ENCODE measurements at regions not wholly inside any gene's neighbourhood (a gene's known extent, or its start where the extent isn't known, plus 50 kb on each side); places are given as distances from the start of the nearest gene placed in this dataset.

- no peak for DNase-seq (ENCODE audit: low spot score)
These were observed 228.1 kb upstream of the KLF14 start for GRCh38 chr7:130962109-130962508.

- DNase-seq (ENCODE audit: low spot score), result no peak
These were observed 229.3 kb upstream of the KLF14 start for GRCh38 chr7:130963339-130963738.

GRCh38 chr7:130965515-130965914 is 231.5 kb upstream of the KLF14 start:
- no peak for DNase-seq (ENCODE audit: low spot score)

GRCh38 chr7:130966246-130967009 is 232.4 kb upstream of the KLF14 start:
- DNase-seq (ENCODE audit: low spot score), result peak; percentile 79

- no peak for DNase-seq (ENCODE audit: low spot score)
These were observed 236.2 kb upstream of the KLF14 start for GRCh38 chr7:130970196-130970595.

- no peak for DNase-seq (ENCODE audit: low spot score)
These were observed 236.7 kb upstream of the KLF14 start for GRCh38 chr7:130970696-130971095.

- DNase-seq (ENCODE audit: low spot score), result no peak
These were observed 237.3 kb upstream of the KLF14 start for GRCh38 chr7:130971297-130971696.

GRCh38 chr7:130972201-130972600 is 238.2 kb upstream of the KLF14 start:
- no peak for DNase-seq (ENCODE audit: low spot score)

- no peak for DNase-seq (ENCODE audit: low spot score)
These were observed 239.6 kb upstream of the KLF14 start for GRCh38 chr7:130973637-130974036.

GRCh38 chr7:130974169-130974568 is 240.2 kb upstream of the KLF14 start:
- DNase-seq (ENCODE audit: low spot score), result no peak

- no peak for DNase-seq (ENCODE audit: low spot score)
These were observed 240.8 kb upstream of the KLF14 start for GRCh38 chr7:130974794-130975193.

- no peak for DNase-seq (ENCODE audit: low spot score)
These were observed 241.7 kb upstream of the KLF14 start for GRCh38 chr7:130975731-130976130.

- peak; percentile 76 for DNase-seq (ENCODE audit: low spot score)
These were observed 248.2 kb upstream of the KLF14 start for GRCh38 chr7:130982160-130982638.

- no peak for DNase-seq (ENCODE audit: low spot score)
These were observed 248.6 kb upstream of the KLF14 start for GRCh38 chr7:130982651-130983050.

GRCh38 chr7:130985361-130985760 is 251.4 kb upstream of the KLF14 start:
- no peak for DNase-seq (ENCODE audit: low spot score)

GRCh38 chr7:130986261-130986690 is 252.3 kb upstream of the KLF14 start:
- DNase-seq (ENCODE audit: low spot score), result peak; percentile 45

- peak; percentile 72 for DNase-seq (ENCODE audit: low spot score)
These were observed 253.1 kb upstream of the KLF14 start for GRCh38 chr7:130987092-130987491.

GRCh38 chr7:130988443-130988842 is 254.4 kb upstream of the KLF14 start:
- peak; percentile 65 for DNase-seq (ENCODE audit: low spot score)

- DNase-seq (ENCODE audit: low spot score), result no peak
These were observed 255.2 kb upstream of the KLF14 start for GRCh38 chr7:130989101-130989795.

- DNase-seq (ENCODE audit: low spot score), result no peak
These were observed 256.3 kb upstream of the KLF14 start for GRCh38 chr7:130990178-130990832.

GRCh38 chr7:130993671-130994365 is 259.8 kb upstream of the KLF14 start:
- no peak for DNase-seq (ENCODE audit: low spot score)

All from kidney tubule cell (primary cell).